GM18870 (cell line): ENCODE measurements at regions not wholly inside any gene's neighbourhood (a gene's known extent, or its start where the extent isn't known, plus 50 kb on each side); places are given as distances from the start of the nearest gene placed in this dataset.
"Not testable (repeated sequence)": the region's sequence is repeated elsewhere in the genome, so short reads cannot be mapped to it uniquely, and the experiment has no call there.

Source experiments
- ATAC-seq: cut with Tn5 transposase; IDR thresholded peaks from one replicate; pipeline ENCODE4 v1.9.1; 2021; ENCODE audit warnings: moderate library complexity; ENCODE audit not compliant: unreplicated experiment

GRCh38 chr3:110430146-110430545 lies 641.5 kb upstream of the NECTIN3 start:
- ATAC-seq = no peak

- no peak for ATAC-seq
Observed at GRCh38 chr3:110436209-110436608, 635.4 kb upstream of the NECTIN3 start.

DNA sequence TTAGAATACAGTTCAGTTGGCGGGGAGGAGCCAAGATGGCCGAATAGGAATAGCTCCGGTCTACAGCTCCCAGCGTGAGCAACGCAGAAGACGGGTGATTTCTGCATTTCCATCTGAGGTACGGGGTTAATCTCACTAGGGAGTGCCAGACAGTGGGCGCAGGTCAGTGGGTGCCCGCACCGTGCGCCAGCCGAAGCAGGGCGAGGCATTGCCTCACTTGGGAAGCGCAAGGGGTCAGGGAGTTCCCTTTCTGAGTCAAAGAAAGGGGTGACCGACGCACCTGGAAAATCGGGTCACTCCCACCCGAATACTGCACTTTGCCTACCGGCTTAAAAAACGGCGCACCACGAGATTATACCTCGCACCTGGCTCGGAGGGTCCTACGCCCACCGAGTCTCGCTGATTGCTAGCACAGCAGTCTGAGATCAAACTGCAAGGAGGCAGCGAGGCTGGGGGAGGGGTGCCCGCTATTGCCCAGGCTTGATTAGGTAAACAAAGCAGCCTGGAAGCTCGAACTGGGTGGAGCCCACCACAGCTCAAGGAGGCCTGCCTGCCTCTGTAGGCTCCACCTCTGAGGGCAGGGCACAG lies 631.5 kb upstream of the NECTIN3 start:
- ATAC-seq = not testable (repeated sequence)

DNA sequence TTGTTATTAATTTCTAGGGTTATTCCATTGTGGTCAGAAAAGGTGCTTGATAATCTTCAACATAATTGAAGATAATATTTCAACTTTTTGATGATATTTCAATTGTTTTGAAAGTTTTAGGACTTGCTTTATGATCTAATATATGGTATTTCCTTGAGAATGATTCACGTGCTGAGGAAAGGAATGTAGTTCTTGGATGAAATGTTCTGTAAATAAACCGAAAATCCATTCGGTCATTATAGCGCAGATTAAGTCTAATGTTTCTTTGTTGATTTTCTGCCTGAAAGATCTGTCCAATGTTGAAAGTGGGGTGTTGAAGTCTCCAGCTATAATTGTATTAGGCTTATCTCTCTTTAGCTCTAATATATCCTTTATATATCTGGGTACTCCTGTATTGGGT lies 617.5 kb upstream of the NECTIN3 start:
- no peak for ATAC-seq

- no peak for ATAC-seq
Observed at GRCh38 chr3:110456001-110456400, 615.6 kb upstream of the NECTIN3 start.

- ATAC-seq = no peak
Observed at GRCh38 chr3:110456438-110457138, 615.0 kb upstream of the NECTIN3 start.

DNA sequence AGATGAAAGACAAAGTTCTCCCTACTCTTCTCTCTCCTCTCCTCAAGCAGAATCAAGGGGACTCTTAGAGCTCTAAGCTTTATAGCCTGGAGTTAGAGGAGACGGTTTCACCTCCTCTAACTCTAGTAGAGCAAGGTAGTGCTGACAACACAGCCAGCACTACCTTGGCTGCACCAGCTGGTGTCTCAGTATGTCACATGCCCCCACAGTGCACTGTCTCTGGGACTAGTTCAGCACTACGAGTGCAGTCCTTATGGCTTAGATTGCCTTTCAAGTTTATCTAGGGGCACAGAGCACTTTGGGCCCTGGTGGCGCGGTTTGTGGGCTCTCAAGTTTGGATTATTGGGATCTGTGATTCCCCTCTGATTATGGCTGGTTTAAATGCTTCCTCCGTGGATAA lies 614.1 kb upstream of the NECTIN3 start:
- no peak for ATAC-seq

DNA sequence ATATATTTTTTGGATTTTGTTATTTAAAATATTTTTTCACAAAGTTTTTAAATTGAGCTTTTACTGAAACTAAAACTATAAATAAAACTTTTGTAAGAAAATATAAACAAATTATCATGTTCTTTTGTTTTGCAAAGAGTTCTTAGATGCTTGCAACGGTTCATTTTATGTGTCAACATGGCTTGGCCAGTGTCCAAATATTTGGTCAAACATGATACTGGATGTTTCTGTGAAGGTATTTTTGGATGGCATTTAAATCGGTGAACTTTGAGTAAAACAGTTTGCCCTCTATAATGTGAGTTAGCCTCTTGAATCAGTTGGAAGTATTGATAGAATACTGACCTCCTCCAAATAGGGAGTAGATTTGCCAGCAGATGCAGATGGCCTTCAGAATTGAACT lies 612.6 kb upstream of the NECTIN3 start:
- ATAC-seq = no peak

DNA sequence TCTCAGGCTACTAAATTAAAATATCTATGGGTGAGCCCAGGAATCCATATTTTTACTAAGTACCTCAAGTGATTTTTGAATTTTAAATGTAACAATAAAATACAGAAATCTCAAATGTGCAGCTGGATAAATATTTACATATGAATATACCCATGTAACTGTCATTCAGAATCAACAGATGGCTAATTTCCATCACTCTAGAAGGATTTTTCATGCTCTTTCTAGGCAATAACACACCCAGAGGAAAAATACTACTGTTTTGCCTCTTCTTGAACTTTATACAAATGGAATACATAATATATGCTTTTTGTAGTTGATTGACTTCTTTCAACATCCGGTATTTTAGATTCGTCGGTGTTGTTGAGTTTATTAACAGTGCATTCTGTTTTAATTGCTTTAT lies 601.3 kb upstream of the NECTIN3 start:
- ATAC-seq = no peak

DNA sequence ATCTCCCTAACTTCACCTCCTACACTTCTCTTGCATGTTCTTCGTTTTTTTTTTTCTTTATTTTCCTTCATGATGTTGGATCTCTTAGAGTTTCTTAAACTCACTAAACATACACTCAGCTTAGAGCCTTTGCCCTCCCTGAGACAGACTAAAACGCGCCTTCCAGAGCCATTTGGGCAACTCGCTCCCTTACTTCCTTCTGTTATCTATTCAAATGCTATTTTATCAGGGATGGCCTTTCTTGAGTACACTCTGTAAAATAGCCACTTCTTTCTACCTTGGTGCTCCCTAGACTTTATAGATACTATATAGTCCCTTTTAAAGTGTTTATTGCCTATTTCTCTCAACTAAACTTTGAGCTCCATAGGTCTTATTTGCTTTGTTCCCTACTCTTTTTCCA lies 598.2 kb upstream of the NECTIN3 start:
- no peak for ATAC-seq

DNA sequence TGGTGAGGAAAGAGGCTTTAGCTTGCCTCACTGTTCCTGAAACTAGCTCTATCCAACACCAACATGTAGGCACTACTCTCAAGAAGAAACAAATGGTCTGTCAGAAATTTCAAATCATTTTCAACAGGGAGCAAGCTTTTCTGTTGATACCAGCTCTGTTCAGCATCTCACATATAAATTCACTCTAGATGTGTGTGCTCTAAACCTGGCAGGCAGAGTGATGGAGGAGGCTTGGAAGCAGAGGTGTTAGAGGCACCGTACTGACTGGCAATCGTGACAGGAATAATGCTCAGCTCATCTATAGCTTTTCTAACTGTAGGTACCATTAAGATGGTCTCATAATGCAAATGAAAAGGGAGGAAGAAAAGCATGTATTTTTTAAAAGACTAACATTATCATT lies 597.2 kb upstream of the NECTIN3 start:
- ATAC-seq = no peak

- ATAC-seq = no peak
Observed at GRCh38 chr3:110478377-110479054, 593.1 kb upstream of the NECTIN3 start.

GRCh38 chr3:110479731-110480130 lies 591.9 kb upstream of the NECTIN3 start:
- ATAC-seq = no peak

DNA sequence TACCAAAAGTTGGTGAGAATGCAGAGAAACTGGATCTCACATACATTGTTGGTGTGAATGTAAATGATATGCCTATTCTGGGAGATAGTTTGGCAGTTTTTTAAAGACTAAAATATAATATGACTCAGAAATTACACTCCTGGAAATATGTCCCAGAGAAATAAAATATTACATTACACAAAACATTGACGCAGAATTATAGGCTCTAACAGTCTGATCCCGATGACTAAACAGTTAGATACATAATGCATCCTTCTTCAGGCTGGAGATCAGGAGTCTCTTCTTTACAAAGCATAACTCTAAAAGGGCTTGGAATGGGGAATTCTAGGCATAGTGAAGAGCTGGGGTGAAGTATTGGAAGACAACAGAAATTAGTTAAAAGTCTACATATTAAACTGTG lies 586.2 kb upstream of the NECTIN3 start:
- ATAC-seq = no peak

GRCh38 chr3:110487840-110488239 lies 583.8 kb upstream of the NECTIN3 start:
- no peak for ATAC-seq

- no peak for ATAC-seq
Observed at GRCh38 chr3:110491413-110491812, 580.2 kb upstream of the NECTIN3 start.

DNA sequence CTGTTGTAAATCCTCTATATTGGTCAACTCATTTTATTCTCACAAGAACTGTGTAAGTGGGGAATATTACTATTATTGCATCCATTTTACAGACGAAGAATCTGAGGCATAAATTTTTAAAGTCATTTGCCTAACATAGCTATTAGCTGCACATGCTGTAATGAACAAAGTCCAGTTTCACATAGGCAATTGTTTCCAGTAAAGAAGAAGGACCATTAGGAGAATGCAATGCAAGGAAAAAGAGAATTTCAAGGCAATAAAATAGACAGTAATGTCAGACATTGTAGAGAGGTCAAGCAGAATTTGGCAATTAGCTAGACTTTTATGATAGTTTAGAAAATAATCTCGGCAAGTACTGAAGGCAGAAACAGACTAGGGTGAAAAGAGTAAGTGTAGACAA lies 578.7 kb upstream of the NECTIN3 start:
- no peak for ATAC-seq

GRCh38 chr3:110493438-110494092 lies 578.1 kb upstream of the NECTIN3 start:
- ATAC-seq = no peak

- ATAC-seq = no peak
Observed at GRCh38 chr3:110494093-110494490, 577.5 kb upstream of the NECTIN3 start.

- ATAC-seq = no peak
Observed at GRCh38 chr3:110494728-110495127, 576.9 kb upstream of the NECTIN3 start.

DNA sequence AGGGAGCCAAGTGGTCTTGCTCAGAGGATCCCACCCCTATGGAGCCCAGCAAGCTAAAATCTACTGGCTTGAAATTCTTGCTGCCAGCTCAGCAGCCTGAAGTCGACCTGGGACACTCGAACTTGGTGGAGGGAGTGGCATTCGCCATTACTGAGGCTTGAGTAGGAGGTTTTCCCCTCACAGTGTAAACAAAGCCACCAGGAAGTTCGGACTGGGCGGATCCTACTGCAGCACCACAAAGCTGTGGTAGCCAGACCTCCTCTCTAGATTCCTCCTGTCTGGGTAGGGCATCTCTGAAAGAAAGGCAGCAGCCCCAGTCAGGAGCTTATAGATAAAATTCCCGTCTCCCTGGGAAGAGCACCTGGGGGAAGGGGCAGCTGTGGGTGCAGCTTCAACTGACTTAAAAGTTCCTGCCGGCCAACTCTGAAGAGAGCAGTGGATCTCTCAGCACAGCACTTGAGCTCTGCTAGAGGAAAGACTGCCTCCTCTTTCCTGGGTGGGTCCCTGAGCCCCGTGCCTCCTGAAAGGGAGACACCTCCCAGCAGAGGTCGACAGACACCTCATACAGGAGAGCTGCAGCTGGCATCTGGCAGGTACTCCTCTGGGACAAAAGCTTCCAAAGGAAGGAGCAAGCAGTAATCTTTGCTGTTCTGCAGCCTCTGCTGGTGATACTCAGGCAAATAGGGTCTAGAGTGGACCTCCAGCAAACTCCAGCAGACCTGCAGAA lies 576.3 kb upstream of the NECTIN3 start:
- no peak for ATAC-seq
